ENCODE measurements at regions not wholly inside any gene's neighbourhood (a gene's known extent, or its start where the extent isn't known, plus 50 kb on each side); places are given as distances from the start of the nearest gene placed in this dataset.

DNA sequence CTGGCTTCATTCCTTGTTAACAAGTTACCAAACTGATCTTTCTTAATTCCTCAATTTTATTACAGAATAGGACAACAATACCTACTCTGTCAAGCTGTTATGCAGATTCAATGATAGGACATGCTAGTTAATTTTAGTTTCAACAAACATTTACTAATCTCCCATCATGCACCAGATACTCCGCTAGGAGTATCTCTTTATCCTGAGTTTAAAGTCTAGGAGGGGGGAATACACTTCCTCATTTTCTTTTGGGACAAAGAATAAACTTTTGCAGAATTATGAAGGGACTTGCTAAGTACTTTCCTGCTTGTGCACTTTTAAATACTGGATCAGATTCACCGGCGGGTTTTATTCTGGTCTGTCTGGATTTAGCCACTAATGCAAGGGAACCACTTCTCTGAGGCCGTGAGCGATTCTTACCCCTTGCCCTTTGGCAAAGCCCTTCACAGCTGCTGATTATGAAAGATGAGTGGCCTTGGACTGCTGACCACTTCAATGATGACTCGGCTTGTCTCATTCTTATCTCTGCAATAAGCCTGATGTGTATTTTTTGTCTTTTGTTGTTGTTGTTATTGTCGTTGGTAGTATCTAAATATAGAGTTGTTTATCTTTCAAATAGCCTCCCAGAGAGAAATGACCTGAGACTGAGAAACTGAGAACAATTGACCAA is 73.9 kb downstream of the RMI1 start:
- no peak for TF ChIP-seq EP300 (IDR thresholded peaks at IDR 0.05; ENCODE audit: borderline replicate concordance)
- no peak for TF ChIP-seq TAF1 (IDR thresholded peaks at IDR 0.05; ENCODE audit: low read depth)
- TF ChIP-seq CEBPB (IDR thresholded peaks at IDR 0.05): no peak
- no peak for TF ChIP-seq EGR1 (IDR thresholded peaks at IDR 0.05)
- TF ChIP-seq, protein P1, sequence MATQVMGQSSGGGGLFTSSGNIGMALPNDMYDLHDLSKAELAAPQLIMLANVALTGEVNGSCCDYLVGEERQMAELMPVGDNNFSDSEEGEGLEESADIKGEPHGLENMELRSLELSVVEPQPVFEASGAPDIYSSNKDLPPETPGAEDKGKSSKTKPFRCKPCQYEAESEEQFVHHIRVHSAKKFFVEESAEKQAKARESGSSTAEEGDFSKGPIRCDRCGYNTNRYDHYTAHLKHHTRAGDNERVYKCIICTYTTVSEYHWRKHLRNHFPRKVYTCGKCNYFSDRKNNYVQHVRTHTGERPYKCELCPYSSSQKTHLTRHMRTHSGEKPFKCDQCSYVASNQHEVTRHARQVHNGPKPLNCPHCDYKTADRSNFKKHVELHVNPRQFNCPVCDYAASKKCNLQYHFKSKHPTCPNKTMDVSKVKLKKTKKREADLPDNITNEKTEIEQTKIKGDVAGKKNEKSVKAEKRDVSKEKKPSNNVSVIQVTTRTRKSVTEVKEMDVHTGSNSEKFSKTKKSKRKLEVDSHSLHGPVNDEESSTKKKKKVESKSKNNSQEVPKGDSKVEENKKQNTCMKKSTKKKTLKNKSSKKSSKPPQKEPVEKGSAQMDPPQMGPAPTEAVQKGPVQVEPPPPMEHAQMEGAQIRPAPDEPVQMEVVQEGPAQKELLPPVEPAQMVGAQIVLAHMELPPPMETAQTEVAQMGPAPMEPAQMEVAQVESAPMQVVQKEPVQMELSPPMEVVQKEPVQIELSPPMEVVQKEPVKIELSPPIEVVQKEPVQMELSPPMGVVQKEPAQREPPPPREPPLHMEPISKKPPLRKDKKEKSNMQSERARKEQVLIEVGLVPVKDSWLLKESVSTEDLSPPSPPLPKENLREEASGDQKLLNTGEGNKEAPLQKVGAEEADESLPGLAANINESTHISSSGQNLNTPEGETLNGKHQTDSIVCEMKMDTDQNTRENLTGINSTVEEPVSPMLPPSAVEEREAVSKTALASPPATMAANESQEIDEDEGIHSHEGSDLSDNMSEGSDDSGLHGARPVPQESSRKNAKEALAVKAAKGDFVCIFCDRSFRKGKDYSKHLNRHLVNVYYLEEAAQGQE (IDR thresholded peaks at IDR 0.05; ENCODE audit: low read depth): no peak
- TF ChIP-seq, protein P2, sequence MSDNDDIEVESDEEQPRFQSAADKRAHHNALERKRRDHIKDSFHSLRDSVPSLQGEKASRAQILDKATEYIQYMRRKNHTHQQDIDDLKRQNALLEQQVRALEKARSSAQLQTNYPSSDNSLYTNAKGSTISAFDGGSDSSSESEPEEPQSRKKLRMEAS (IDR thresholded peaks at IDR 0.05): no peak
- TF ChIP-seq CREB1 (IDR thresholded peaks at IDR 0.05; ENCODE audit: low read depth): no peak
- no peak for TF ChIP-seq NFIC (IDR thresholded peaks at IDR 0.05)
